ENCODE measurements at regions not wholly inside any gene's neighbourhood (a gene's known extent, or its start where the extent isn't known, plus 50 kb on each side); places are given as distances from the start of the nearest gene placed in this dataset.

GRCh38 chr6:163941624-163941976 lies 527.1 kb downstream of the QKI start:
- H4K20me1 ChIP-seq (ENCODE audit: insufficient read depth): no peaks in the 10 kb centered on the region
- H3F3A ChIP-seq (ENCODE audit: insufficient read depth): no peaks in the 10 kb centered on the region
- in situ Hi-C loops (cut with MboI): no loop called here
- H3K9me2 ChIP-seq (ENCODE audit: insufficient read depth): no peaks in the 10 kb centered on the region
- H3K79me2 ChIP-seq (ENCODE audit: insufficient read depth): no peaks in the 10 kb centered on the region
- no peak for DNase-seq
- H3K27ac ChIP-seq: no peak overlapping the region
- no peaks in the 10 kb centered on the region for H3K4me1 ChIP-seq (ENCODE audit: insufficient read depth)
- H3K9me3 ChIP-seq (ENCODE audit: low read depth): no peaks in the 10 kb centered on the region
- no peak overlapping the region for H3K9ac ChIP-seq
- no peak overlapping the region for H3K4me2 ChIP-seq (ENCODE audit: unreplicated experiment)
- WGBS, 2 experiments (ENCODE audit: low coverage in 1 of 2, low lambda C conversion rate in 2 of 2, missing lambda C conversion rate in 2 of 2): 61 to 69% methylated on average over 7 of the region's 7 CpGs
- H3K36me3 ChIP-seq (ENCODE audit: low read depth): no peaks in the 10 kb centered on the region
- H3K4me3 ChIP-seq: no peak overlapping the region
- TF ChIP-seq EZH2phosphoT487 (IDR thresholded peaks at IDR 0.05; ENCODE audit: insufficient read depth, low read depth) (no peak), EZH2 (IDR thresholded peaks at IDR 0.05; ENCODE audit: insufficient read depth, poor library complexity, severe bottlenecking) (no peak)
- H2AFZ ChIP-seq: no peak overlapping the region
- peaks cover 6% of the 10 kb centered on the region for H3K27me3 ChIP-seq (replicated peaks; ENCODE audit: insufficient read depth)

GRCh38 chr6:163940705-163941623 lies 526.4 kb downstream of the QKI start:
- DNase-seq: no peak
- H3K9me2 ChIP-seq (ENCODE audit: insufficient read depth): no peaks in the 10 kb centered on the region
- in situ Hi-C loops (cut with MboI): no loop called here
- no peak overlapping the region for H3K4me3 ChIP-seq
- H3K4me1 ChIP-seq (ENCODE audit: insufficient read depth): no peaks in the 10 kb centered on the region
- no peaks in the 10 kb centered on the region for H3K79me2 ChIP-seq (ENCODE audit: insufficient read depth)
- no peak for TF ChIP-seq EZH2phosphoT487 (IDR thresholded peaks at IDR 0.05; ENCODE audit: insufficient read depth, low read depth)
- TF ChIP-seq EZH2 (IDR thresholded peaks at IDR 0.05; ENCODE audit: insufficient read depth, poor library complexity, severe bottlenecking): no peak
- H4K20me1 ChIP-seq (ENCODE audit: insufficient read depth): no peaks in the 10 kb centered on the region
- H3K36me3 ChIP-seq (ENCODE audit: low read depth): no peaks in the 10 kb centered on the region
- H3K9ac ChIP-seq: no peak overlapping the region
- no peak overlapping the region for H3K27ac ChIP-seq
- WGBS, 2 experiments (ENCODE audit: low coverage in 1 of 2, low lambda C conversion rate in 2 of 2, missing lambda C conversion rate in 2 of 2): 44 to 46% methylated on average over 10 of the region's 10 CpGs
- no peak overlapping the region for H3K4me2 ChIP-seq (ENCODE audit: unreplicated experiment)
- no peaks in the 10 kb centered on the region for H3F3A ChIP-seq (ENCODE audit: insufficient read depth)
- H2AFZ ChIP-seq: no peak overlapping the region
- no peaks in the 10 kb centered on the region; the same call in 1 of the 2 replicates for H3K27me3 ChIP-seq (replicated peaks; ENCODE audit: insufficient read depth)
- no peaks in the 10 kb centered on the region for H3K9me3 ChIP-seq (ENCODE audit: low read depth)

- Histone ChIP-seq H3K9ac (no peak overlapping the region), H3K9me2 (ENCODE audit: insufficient read depth) (no peaks in the 10 kb centered on the region), H3K79me2 (ENCODE audit: insufficient read depth) (no peaks in the 10 kb centered on the region), H3F3A (ENCODE audit: insufficient read depth) (no peaks in the 10 kb centered on the region), H4K20me1 (ENCODE audit: insufficient read depth) (no peaks in the 10 kb centered on the region), H3K4me1 (ENCODE audit: insufficient read depth) (no peaks in the 10 kb centered on the region), H3K27ac (no peak overlapping the region), H3K9me3 (ENCODE audit: low read depth) (no peaks in the 10 kb centered on the region), H3K4me3 (no peak overlapping the region), H3K4me2 (ENCODE audit: unreplicated experiment) (no peak overlapping the region), H2AFZ (no peak overlapping the region), H3K36me3 (ENCODE audit: low read depth) (no peaks in the 10 kb centered on the region), H3K27me3 (replicated peaks; ENCODE audit: insufficient read depth) (no peaks in the 10 kb centered on the region)
- WGBS, 2 experiments (ENCODE audit: low coverage in 1 of 2, low lambda C conversion rate in 2 of 2, missing lambda C conversion rate in 2 of 2): 44 to 49% methylated on average over 4 of the region's 4 CpGs
- DNase-seq: no peak
- in situ Hi-C loops (cut with MboI): no loop called here
- TF ChIP-seq EZH2phosphoT487 (IDR thresholded peaks at IDR 0.05; ENCODE audit: insufficient read depth, low read depth): no peak
- no peak for TF ChIP-seq EZH2 (IDR thresholded peaks at IDR 0.05; ENCODE audit: insufficient read depth, poor library complexity, severe bottlenecking)
Measured at GRCh38 chr6:163937071-163937470, 522.6 kb downstream of the QKI start.

GRCh38 chr6:163935158-163935762 lies 520.7 kb downstream of the QKI start:
- Histone ChIP-seq H3F3A (ENCODE audit: insufficient read depth) (no peaks in the 10 kb centered on the region), H3K36me3 (ENCODE audit: low read depth) (no peaks in the 10 kb centered on the region), H3K9me3 (ENCODE audit: low read depth) (no peaks in the 10 kb centered on the region), H3K9me2 (ENCODE audit: insufficient read depth) (no peaks in the 10 kb centered on the region), H3K4me2 (ENCODE audit: unreplicated experiment) (no peak overlapping the region), H3K9ac (no peak overlapping the region), H4K20me1 (ENCODE audit: insufficient read depth) (no peaks in the 10 kb centered on the region), H3K79me2 (ENCODE audit: insufficient read depth) (no peaks in the 10 kb centered on the region), H3K27ac (no peak overlapping the region), H3K27me3 (replicated peaks; ENCODE audit: insufficient read depth) (no peaks in the 10 kb centered on the region), H3K4me1 (ENCODE audit: insufficient read depth) (no peaks in the 10 kb centered on the region), H2AFZ (no peak overlapping the region), H3K4me3 (no peak overlapping the region)
- in situ Hi-C loops (cut with MboI): no loop called here
- 65 to 69% methylated on average over 6 of the region's 6 CpGs for WGBS, 2 experiments (ENCODE audit: low coverage in 1 of 2, low lambda C conversion rate in 2 of 2, missing lambda C conversion rate in 2 of 2)
- no peak for DNase-seq
- TF ChIP-seq EZH2 (IDR thresholded peaks at IDR 0.05; ENCODE audit: insufficient read depth, poor library complexity, severe bottlenecking): no peak
